AML-193 (cell line): ENCODE measurements at regions not wholly inside any gene's neighbourhood (a gene's known extent, or its start where the extent isn't known, plus 50 kb on each side); places are given as distances from the start of the nearest gene placed in this dataset.
"Not testable (repeated sequence)": the region's sequence is repeated elsewhere in the genome, so short reads cannot be mapped to it uniquely, and the experiment has no call there.

Experiments used
- DNase-seq, 2 experiments: peaks; one replicate each; lab custom pipeline; 2025; lab: John Stamatoyannopoulos, UW

GRCh38 chr9:82895822-82896110 lies 167.2 kb downstream of the RASEF start:
- no peak for DNase-seq

- no peak for DNase-seq
These were observed 159.4 kb downstream of the RASEF start for GRCh38 chr9:82903503-82903902.

DNA sequence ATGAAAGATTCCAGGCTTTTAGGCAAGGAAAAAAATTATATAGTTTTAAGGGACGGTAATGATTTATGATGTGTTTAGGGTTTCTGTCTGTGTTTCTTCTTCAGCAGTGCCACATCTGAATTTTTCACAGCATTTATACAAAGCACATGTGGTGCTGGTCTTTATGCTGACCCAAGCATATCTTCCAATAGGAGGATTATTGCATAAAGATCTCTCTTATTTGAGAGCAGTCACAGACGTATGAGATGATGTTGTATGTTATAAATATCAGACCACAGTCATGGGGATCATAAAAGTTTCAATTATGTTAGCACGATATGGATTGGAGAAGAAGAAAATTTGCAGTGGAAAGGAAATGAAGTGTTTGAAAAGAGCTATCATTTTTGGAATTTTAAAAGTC lies 150.9 kb downstream of the RASEF start:
- no peak for DNase-seq

DNA sequence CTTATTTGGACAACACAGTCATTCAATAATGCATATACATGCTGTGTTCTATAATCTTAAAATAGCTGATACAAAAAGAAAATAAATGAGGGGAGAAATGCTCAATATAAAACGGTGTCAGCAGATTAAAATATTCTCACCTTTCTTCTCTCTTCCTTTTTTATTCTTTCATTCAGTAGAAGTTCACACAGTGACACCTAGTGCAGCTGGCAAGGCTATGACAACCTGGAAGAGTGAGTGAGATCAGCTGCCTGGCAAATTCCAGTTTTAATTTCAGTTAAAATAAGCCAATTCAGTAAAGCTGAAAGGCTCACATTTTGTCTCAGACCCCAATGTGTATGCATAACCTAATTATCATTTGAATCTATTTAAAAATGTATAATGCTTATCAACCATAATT lies 150.3 kb downstream of the RASEF start:
- no peak for DNase-seq

DNA sequence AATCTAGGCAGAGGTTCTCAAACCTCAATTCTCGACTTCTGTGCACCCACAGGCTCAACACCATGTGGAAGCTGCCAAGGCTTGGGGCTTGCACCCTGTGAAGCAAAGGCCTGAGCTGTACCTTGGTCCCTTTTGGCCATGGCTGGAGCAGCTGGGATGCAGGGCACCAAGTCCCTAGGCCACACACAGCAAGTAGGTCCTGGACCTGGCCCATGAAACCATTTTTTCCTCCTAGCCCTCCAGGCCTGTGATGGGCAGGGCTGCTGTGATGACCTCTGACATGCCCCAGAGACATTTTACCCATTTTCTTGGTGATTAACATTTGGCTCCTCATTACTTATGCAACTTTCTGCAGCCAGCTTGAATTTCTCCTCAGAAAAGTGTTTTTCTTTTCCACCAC lies 146.7 kb downstream of the RASEF start:
- DNase-seq: not testable (repeated sequence)

DNA sequence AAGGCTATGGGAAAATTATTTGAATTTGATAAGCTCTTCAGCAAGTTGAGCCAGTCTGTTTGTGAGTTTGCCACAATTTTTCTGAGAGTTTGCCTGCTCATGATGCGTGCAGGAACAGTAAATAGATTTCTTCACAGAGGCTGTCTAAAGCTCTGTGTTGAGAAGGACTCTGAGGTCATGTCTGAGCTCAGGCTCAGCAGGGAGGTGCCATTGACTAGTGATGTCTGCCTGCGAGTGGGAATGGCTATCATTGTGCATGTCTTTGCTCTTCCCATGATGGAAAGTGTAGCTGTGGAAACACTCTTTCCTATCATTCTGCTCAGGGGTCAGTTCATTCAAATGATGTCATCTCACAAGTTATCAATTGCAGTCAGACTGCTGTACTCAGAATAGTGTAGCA lies 142.8 kb downstream of the RASEF start:
- DNase-seq: no peak

DNA sequence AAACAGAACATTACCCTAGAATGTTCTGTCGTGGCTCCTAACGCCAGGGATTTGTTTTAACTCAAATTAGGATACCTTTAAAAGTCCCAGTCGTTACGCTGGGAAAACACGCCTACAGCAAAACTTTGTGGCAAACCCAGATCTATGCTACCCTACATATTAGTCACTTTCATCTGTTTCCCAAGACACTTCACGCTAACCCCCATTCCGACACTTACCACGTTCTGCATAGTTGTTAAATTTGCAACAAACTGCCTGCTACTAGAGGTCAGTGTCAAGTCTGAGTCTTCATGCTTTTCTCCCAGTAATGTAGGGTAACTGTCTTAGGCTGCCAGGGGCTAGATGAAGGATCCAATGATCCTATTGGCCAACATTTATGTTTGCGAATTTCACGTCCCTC lies 140.3 kb downstream of the RASEF start:
- no peak for DNase-seq

DNA sequence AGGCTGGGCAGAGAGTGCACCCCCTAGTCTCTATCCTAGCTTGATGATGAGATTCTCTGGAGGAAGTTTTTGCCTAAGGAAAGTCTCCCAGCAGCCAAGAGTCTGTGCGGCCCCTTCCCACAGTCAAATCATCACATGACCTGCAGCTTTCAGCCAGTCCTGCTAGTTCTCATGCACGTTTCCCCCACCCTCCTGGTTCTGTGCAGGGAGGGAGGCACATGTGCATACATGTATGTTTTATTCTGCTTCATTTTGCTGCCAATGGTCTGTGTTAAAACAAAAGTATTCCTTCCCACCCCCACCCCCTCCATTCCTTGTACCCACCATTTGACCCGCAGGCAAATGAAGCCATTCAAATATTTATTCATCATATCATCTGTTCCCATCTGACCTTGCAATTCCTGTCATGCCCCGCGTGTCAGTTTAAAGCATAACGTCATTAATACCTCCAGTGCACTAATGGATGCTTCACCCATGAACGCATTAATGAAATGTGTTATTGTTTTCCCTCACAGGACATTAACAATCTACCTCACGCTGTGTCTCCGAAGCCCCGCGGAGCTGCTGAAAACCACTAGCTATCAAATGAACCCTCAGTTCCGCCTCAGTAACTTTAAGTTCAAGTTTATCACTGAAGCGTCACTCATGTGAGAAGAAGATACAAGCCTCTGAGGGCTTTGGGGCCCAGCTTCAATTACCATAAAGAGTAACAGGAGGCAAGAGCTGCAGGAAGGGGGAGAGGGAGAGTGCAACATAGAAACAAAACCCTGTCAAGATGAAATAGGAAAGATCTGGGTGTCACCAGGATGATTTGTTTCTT lies 139.6 kb downstream of the RASEF start:
- DNase-seq: no peak

DNA sequence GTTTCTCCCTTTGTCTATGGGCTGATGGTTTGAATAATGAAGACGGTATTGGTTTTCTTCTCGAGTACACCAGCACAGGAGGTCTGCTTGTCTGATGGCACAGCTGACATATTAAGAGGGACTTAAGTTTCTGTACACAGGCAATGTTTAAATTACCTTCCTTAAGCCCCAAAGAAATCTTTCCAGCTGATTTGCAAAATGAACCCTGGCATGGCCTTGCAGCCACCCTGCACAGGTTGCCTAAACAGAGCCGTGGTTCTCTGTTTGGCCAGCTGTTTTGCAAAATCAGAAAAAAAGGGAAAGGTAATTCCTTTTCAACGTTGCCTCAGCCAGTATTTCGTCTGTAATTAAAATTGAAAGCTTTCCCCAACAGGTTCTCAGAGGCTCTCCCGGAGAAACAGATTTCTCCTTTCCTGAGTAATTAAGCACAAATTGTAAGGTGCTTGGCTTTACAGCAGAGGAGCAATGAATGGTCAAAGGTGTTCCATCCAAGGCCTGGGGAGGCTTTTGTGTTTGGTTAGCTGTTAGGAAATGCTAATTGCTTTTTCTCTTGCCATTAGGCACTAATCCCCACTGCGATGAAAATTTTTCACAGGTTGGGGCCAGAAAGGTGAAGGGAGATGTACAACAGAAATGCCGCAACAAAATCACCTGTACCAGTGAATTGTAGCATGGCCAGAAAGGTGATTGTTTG lies 138.9 kb downstream of the RASEF start:
- no peak for DNase-seq
